NCI-H748 (cell line): ENCODE measurements at regions not wholly inside any gene's neighbourhood (a gene's known extent, or its start where the extent isn't known, plus 50 kb on each side); places are given as distances from the start of the nearest gene placed in this dataset.
"Not testable (repeated sequence)": the region's sequence is repeated elsewhere in the genome, so short reads cannot be mapped to it uniquely, and the experiment has no call there.

ENCODE experiments used
- DNase-seq: peaks from one replicate; lab custom pipeline; 2025; ENCODE audit not compliant: unreplicated experiment; lab: John Stamatoyannopoulos, UW

DNA sequence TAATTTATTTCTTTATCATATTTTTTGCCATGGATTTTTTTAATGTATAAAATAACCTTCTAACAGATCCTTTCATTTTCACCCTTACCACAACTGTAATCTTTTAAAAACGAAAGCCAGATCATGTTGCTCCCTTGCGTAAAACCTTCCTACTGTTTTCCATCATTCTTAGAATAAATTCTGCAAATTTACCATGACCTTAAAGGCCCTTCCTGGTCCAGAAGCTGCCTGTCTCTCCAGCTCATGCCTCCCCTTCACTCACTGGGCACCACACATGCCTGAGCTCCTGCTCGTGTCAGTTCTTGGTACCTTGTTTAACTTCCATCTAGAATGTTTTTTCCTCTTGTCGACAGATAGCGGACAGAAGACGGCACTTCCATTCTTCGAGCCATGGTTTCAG lies 245.0 kb upstream of the CDH5 start:
- DNase-seq: no peak

DNA sequence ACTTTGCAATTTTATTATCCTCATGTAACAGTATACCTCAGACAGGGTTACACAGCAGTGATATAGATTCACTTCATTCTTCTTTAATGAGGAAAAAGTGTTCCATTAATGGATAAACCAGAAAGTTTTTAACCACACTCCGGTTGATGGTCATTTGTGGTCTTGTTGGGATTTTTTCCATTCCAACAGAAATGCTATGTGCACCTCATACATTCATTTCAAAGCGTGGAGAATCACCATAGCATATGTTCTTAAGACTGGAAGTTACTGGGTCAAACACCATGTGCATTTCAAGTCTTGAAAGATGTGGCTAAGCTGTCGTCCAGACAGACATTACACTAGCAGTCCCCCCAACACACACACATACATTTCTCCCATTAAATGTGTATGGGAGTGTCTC lies 245.8 kb upstream of the CDH5 start:
- DNase-seq: no peak

DNA sequence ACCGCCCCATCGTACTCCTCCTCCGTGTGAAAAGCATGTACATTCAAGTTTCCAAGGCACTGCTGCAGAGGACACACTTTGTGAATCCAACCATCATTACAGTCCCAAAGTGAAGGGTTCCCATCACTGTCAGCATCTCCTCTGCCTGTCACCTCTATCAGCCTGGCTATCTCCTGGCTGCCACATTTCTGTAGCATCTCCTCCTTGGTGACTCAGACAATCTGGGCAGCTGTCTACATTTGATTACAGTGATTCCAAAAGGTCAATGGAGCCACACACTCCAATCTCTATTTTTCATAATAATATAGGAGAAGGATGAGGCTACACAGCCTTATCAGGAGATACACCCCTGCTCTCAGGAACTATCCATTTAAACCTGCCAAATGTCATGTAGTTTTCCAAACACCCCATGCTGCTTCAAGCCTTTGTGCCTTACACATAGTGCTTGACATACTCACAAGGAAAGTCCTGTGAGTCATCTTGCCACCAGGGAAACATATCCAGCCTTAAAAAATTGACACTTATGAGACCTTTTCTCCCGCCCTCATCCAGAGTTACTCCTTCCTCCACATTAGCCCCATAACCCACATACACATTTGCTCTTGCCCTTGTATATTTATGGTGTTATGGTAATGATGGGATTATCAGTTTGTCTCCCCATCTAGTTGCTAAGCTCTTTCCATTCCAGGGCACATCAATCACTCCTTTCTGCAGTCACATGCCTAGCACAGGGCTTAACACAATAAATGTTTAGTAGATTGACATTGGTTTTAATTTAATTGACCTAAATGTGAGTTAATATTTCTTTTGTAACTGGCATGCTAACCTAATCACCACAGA lies 250.1 kb upstream of the CDH5 start:
- no peak for DNase-seq

DNA sequence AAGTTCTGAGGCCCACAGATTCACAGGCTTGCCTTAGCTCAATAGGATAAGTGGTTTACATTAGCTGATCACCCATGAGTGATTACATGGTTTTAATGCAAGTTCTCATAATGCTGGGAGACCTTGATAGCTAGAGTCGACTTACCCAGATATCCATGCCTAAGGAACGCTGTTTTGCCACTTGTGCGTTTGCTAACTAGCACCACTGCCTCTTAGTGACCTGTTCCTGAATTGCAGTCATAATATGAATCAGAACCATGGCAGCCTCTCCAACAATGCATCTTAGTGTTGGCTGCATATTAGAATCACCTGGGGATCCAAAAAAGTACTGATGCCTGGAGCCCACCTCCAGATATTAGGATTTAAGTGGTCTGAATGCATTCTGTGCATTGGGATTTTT lies 251.1 kb upstream of the CDH5 start:
- DNase-seq: peak; percentile 4

DNA sequence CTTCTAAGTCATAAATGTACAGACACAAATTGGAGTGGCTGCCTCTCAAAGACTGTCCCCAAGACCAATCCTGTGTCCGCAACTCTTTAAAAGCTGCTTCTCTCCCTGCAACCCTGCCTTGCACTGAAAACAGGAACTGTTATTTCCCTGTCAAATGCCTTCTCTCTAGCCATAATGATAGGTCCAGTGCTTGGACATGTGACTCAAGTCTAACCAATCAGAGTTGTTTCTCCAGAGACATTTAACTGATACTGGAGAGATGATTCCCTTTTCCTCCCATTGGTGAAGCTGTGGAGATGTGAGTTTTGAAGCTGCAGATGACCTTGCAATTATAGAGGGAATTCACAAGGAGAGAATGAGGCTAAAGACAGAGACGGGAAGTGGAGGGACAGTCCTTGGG lies 253.3 kb upstream of the CDH5 start:
- DNase-seq: no peak

DNA sequence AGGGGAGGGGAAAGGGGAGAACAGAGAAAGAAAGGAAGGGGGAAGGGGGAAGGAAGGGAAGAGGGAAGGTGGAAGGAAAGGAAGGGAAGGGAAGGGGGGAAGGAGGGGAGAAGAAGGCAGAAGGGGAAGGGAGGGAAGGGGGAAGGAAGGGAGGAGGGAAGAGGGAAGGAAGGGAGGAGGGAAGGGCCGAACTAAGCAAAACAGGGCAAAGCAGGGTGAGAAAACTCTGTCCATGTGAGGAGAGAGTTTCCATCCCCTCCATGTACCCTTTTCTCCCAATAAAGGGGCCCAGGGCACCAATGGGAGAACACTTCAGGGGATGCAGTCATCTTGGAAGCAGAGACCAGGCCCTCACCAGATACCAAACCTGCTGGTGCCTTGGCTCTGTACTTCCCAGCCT lies 256.8 kb upstream of the CDH5 start:
- DNase-seq: no peak

DNA sequence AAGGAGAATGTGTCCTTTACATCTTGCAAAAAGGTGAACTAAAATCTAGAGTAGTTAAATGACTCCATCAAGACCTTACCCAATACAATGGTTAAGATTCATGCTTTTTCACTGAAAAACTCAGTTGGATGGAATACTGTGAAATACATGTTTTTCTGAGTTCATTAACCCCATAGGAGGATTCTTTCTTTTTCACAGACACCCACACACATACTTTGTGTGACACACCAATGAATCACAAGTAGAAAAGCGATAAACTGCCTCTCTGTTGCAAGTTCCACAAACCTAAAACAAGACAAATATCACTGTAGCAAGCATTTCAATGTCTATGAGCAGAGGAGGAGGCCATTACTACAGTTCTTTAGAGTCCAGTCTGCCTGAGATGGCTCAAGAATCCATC lies 258.8 kb upstream of the CDH5 start:
- no peak for DNase-seq

DNA sequence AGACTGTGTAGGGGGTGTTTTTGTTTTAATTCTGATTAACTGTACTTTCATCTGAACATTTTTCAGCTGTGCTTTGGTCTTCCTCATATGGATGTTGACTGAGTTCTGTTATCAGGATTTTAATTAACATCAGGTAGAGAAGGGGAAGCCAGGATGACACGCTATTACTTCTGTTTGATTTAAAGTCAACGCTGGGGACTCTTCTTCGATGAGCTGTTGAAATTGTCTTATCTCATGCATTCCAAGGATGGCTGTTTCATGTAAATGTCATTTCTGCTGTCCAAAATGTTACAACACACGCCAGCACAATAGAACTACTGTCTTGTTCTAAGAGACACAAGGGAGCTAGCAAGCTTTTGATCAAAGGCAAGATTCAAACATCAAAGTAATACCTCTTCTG lies 263.3 kb upstream of the CDH5 start:
- no peak for DNase-seq

DNA sequence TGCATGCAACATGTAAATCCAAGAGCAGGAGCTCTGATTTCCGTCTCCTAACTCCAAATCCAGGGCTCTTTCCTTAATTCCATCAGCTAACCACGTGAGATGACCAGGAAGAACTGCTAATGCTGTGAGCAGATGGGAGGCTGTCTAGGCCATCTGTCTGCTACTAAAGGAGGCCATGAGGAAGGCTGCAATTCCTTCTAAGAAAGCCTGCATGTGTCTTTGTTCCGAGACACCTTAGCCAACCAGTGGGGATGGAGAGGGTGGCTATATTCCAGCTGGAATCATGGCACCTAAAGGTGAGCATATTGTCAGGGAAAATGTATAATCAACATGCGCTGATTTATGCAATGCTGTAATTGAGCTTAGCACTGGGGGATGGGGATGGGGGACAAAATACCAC lies 267.2 kb upstream of the CDH5 start:
- no peak for DNase-seq

DNA sequence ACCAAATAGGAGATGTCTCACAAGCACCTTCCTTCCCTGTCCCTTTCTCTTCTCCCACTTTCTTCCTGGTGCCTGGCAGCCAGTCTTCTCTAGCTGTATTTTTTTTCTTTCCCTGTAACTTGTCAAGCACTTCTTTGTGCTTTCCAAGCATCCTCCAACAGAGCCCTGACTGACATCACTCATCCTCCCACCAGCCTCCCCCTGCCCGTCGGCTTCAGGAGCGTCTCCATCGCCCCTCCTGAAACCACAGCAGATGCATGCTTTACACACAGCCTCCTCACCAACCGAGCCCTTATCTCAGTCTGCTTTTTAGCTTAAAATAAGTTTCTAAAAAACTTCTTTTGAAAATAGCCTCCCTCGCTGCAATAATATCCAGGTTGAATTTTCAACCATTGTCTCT lies 268.7 kb upstream of the CDH5 start:
- no peak for DNase-seq

DNA sequence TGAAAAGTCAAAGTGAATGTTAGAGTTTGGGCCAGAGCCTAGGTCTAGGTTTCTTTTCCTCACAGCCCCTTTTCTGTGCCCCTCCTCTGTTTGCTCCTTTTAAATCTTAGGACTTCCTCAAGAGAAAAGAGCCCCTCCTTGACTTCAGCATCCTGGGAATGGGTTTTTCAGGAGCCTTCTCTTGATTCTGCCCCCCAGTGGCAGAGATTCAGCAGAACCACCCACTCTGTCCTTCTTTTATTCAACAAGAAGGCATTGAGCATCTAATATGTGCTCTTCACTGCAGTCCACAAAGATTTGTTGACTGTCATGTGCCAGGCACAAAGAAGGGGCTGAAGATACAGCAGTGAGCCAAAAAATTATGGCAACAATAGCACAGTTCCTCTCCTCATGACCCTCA lies 270.8 kb upstream of the CDH5 start:
- DNase-seq: no peak

DNA sequence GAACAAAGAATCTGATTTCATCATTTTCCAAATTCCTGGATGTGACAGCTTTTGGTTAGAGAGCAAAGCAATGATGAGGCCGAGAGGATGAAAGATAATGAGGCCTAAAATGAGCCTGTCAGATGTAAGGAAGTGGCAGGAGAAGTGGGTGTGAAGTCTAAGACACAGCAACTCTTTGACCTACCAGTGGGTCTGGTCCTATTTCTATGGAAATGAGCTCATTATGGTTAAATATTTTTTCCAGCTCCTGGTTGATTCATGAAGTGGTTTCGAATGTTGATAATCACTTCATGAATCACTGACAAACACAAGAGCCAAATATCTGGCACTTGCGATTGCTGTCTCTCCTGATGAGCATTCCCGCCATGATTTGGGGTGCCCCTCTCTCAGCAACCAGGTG lies 273.3 kb upstream of the CDH5 start:
- no peak for DNase-seq

DNA sequence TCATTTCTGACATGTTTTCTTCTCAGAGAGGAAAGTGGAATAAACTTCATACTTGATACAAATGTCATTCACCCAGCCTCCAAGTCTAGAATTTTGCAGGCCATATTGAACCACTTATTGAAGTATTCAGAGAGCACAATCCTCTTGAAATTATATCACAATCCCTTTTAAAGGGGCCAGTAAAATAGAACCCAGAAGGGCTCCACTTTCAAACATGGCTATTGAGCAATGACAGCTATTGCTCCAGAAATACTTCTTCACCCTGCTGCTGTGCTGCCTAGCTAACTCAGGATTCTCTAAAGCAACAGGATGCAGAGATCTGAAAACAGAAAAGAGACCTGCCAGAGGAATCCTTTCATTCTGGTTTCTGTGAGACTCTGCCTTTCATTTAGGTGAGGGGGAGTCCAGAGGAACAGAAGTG lies 275.0 kb upstream of the CDH5 start:
- DNase-seq: no peak

DNA sequence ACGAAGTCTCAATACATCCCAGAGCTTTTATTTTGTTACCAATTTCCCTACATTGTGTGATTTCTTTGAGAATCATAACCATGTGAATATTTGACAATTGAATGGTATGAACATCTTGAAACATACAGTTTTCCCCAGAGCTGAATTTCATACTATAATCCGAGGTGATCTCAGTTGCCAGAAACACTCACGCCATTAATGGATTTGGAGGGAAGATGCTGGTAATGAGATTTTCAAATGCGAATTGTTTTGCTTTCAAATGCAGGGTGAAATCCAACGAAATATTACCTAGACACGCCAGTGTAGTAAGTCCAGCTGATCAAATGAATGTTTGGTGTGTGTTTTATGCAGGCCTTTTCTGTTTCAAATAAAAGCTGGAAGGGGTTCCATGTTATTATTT lies 277.8 kb upstream of the CDH5 start:
- no peak for DNase-seq

DNA sequence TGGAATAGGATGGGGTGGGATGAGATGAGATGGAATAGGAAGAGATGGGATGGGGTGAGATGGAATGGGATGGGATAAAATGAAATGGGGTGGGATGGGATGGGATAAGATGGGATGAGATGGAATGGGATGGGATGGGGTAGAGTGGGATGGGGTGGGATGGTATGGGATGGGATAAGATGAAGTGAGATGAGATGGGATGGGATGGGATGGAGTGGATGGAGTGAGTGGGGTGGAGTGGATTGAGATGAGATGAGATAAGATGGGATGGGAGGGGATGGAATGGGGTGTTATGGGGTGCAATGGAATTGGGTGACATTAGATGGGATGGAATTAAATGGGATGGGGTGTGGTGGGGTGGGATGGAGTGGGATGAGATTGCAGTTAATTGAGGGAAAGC lies 279.2 kb upstream of the CDH5 start:
- DNase-seq: no peak

DNA sequence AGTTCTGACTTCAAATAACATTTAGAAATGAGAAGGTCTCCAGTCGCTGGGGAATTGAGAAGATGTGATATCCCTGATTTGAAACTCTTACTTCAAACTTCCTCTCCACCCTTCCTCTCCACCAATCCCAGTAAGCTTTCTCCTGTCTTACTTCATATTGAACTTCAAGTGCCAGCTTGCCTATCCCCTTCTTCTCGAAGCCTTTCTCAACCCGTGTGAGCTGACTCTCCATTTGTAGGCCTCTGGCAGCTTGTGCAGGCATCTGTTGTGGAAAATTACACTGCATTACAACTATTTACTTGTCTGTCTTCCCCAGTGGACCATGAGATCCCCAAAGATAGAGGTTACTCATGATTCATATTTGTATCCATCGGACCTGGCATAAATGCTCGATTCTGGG lies 280.8 kb upstream of the CDH5 start:
- no peak for DNase-seq

DNA sequence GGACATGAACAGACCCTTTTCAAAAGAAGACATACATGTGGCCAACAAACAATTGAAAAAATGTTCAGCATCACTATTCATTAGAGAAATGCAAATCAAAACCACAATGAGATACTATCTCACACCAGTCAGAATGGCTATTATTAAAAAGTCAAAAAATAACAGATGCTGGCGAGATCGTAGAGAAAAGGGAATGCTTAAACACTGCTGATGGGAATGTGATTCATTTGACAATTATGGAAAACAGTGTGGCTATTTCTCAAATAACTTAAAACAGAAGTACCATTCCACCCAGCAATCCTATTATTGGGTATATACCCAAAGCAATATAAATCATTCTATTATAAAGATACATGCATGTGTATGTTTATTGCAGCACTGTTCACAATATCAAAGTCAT lies 281.8 kb upstream of the CDH5 start:
- DNase-seq: not testable (repeated sequence)

DNA sequence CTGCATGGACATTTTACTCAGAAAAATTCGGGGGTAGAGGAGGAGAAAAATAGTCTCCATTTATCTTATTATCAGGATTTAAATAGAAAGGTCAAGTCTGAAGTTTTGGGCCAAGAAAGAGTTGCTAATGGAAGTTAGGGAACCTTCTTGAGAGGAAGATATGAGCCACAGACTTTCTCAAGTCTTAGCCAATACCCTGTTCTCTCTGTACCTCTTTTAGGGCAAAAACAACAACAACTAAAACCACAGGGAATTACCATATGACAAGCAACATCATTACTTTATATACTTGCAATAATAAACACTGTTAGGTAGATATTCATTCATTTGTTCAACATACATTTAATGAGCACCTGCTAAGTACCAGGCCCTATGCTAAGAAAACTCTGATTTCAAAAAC lies 282.2 kb upstream of the CDH5 start:
- DNase-seq: no peak

DNA sequence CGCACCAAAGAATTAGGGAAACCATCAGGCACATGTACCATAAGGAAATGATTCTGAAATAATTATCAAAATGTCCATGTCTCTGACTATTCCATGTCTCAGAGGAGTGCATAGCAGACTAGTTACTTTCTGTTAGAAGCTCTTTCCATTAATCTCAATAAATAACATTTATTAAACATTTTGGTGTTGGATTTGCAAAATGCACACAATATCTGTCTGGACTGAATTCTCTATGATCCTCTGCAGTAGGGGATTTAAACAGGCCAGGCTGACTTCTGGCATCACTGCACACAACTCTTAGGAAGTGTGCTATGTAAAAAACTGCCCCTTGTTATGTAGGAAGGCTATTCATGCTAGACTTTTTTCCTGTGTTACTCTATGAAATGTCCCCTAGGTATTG lies 283.3 kb upstream of the CDH5 start:
- DNase-seq: no peak

DNA sequence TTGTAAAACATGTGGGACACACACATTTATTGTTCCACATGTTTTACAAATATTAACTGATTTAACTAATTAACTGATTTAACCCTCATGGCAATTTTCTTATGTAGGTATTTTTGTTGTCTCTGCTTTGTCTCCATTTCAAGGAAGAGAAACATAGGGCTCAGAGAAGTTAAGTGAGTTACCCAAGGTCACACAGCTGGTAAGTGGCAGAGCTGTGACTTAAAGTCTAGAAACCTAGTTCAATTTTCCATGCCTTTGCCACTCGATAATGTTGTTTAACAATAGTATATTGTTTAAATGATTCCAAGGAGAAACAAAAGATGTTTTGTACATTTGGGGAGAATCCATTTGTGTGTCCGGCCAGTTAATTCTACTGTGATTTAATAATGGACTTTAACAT lies 284.1 kb upstream of the CDH5 start:
- DNase-seq: no peak

DNA sequence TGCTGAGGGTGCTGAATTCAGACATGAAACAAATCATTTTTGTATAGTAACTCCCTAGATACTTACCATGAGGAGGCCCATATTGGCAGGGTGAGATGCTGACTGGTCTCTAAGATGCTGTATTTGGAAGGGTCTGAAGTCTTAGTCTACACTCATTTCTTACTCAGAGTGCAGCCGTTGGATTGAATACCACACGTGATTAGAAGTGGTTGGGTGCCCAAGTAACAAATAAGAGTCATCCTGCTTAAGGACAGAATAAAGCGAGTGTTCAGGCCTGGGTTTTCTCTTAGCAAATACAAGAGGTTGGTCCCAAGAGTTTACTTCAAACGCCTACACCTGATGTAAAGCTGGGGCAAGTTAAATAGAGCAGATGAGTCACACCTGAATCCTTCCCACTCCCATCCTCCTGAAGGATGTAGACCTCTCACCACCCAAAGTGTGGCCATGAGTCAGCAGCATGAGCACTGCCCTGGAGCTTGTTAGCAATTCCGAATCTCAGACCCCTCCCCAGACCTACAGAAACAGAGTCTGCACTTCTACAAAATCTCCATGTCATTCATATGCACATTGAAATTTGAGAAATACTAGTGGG lies 284.6 kb upstream of the CDH5 start:
- no peak for DNase-seq

DNA sequence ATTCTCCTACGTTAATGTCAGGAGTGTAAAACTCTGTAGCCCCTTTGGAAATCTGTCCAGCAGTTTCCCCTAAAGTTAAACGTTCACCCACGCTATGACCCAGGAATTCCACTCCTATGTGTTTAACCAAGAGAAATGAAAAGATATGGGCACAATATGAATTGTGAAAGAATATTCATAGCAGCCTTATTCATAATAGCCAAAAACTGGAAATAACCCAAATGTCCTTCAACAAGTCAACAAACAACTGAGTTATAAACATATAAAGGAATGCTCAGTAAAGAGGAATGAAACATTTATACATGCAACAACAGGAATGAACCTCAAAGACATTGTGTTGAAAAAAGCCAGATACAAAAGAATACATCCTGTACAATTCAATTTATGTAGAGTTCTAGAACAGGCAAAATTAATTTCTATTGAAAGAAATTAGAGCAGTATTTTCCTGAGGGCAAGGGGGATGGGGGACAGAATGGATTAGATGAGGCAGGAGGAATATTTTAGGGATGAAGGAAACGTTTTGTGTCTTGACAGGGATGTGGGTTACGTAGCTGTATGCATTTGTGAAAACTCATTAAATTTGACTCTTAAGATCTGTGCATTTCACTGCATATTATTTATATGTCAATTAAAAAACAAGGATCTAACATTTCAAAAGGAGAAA lies 286.7 kb upstream of the CDH5 start:
- no peak for DNase-seq
